HG03439 (cell line): ENCODE measurements at regions not wholly inside any gene's neighbourhood (a gene's known extent, or its start where the extent isn't known, plus 50 kb on each side); places are given as distances from the start of the nearest gene placed in this dataset.
"Not testable (repeated sequence)": the region's sequence is repeated elsewhere in the genome, so short reads cannot be mapped to it uniquely, and the experiment has no call there.

Experiments used
- ATAC-seq: cut with Tn5 transposase; IDR thresholded peaks from one replicate; pipeline ENCODE4 v1.9.1; 2021; ENCODE audit warnings: mild to moderate bottlenecking, moderate library complexity; ENCODE audit not compliant: unreplicated experiment

GRCh38 chr5:118220556-118221195, 767.7 kb downstream of the DTWD2 start:
- no peak for ATAC-seq

DNA sequence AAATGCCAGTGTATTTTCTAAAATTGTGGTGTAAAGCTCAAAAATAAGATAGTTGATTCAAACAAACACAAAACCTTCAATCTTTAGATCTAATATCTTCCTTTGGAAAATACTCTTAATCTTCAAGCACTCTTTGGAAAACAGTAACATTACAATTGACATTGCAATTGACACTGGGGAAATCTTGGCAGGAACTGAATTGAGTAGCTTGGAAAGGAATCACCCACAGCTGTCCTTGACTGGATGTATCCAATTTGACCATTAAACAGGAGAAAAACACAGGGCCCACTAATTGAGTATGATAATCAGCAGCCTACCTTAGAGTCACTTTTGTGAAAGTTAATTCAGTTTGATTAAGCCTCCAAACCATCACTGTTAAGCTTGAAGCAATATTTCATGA, 776.7 kb downstream of the DTWD2 start:
- no peak for ATAC-seq

DNA sequence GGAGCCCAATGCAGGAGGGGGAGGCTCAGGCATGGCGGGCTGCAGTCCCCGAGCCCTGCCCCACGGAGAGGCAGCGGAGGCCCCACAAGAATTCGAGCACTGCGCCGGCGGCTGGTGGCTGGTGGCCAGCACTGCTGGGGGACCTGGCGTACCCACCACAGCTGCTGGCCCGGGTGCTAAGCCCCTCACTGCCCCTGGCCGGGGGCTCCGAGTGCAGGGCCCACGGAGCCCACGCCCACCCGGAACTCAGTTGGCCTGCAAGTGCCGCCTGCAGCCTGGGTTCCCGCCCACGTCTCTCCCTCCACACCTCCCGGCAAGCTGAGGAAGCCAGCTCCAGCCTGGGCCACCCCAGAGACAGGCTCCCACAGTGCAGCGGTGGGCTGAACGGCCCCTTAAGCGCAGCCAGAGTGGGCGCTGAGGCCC, 780.3 kb downstream of the DTWD2 start:
- ATAC-seq, result no peak

- ATAC-seq, result no peak
Measured at GRCh38 chr5:118199801-118200200, 788.5 kb downstream of the DTWD2 start.

DNA sequence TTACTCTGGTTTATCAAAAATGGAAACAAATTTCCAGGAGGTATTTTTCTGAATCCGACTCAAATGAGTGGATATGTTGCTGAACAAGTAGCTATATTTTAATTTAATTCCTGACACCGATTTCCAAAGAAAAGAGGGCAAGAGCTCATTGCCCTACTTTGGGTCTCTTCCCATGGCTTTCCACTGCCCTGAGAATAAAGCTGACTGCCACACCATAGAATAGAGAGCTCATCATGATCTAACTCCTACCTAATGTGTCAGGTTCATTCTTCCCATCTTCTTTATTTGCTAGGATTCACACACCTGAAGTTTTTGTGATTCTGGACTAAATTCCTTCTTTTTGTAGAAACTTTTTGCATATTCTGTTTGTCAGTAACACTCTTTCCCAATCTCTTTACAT, 792.1 kb downstream of the DTWD2 start:
- ATAC-seq, result no peak

- no peak for ATAC-seq
Measured at GRCh38 chr5:118195211-118195610, 793.1 kb downstream of the DTWD2 start.

DNA sequence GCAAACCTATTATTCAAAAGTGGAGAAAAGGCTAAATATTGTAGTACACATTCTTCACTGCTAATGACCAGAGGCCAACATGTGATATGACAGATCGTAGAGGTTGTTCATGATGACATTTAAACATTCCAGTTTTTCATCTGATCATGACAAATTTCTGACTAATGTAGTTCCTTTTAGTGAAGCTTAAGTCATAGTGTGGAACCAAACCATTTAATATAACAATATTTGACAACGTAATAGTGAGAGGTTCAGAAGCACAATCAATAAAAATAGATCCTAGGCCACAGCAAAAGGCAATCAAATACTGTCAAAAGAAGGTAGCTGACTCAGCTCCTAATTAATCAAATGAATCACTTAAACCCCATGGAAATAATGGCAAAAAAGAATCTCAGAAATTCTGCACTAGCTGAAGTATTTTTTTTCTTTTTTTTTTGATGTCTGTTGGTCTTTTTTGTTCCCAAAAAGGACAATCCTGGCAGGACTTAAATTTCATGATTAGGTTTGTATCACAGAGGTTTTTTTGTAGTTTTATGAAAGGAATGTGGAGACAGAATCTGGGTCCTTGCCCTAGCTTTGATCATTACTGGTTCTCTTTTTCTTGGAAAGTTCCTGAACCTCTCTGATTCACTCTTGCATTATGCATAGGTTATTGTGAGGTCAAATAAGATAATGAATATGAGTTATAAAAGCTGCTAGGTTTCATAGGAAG, 795.0 kb downstream of the DTWD2 start:
- ATAC-seq, result no peak

- no peak for ATAC-seq
Measured at GRCh38 chr5:118185018-118185417, 803.3 kb downstream of the DTWD2 start.

GRCh38 chr5:118176146-118176545, 812.2 kb downstream of the DTWD2 start:
- no peak for ATAC-seq

- no peak for ATAC-seq
Measured at GRCh38 chr5:118174671-118175070, 813.7 kb downstream of the DTWD2 start.

DNA sequence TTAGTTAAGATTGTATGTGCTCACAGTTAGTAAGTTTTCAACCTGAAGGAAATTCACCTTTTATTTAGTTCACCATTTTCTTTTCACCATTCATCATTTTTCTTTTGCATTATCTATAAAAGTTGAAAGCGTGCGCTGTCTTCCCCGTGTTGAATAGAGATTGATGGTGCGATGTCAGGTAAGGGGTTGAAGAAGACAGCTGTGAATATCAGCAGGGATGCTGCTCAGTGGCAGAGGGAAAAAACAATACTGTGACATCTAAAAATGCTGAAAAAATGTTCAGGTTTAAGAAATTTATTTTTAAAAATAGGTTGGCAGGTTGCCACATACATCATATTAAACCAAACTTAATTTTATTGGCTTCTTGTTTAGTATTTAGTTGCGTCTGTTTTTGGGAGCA, 815.0 kb downstream of the DTWD2 start:
- ATAC-seq, result no peak

GRCh38 chr5:118165619-118166018, 822.7 kb downstream of the DTWD2 start:
- no peak for ATAC-seq

- ATAC-seq, result no peak
Measured at GRCh38 chr5:118156181-118156580, 832.2 kb downstream of the DTWD2 start.

DNA sequence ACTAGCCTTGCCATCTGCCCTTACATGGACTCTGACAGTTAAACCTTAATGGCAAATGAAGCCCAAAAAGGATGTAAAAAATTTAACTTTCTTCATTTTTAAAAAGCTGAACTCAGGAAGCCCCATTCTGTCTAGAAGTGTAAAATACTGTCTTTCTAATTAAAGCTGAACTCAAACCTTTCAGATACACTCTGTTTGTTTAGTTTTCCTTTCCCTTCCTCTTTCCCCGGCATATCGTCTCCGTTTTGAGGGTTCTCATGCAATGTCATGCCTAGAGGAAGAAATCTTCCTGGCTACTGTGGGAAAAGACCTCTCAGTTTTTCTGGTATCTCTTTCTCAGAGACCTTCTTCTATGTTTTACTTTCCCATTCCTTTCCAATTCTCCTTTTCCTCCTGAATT, 841.5 kb downstream of the DTWD2 start:
- ATAC-seq, result no peak

DNA sequence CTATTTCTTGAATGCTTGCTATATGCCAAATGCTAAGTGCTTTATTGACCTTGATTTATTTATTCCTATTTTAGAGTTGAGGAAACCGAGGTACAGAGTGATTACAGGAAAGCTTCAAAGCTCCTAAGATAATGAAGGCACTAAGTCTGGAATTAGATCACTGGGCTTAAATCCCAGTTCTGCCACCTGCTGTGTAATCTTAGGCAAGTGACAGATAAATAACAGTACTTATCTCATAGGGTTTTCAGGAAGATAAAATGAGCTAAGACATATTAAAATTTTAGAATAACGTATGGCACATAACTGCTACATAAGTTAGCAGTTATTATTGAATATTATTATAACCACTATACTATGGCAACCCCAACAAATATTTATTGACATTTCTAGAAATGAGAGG, 843.8 kb downstream of the DTWD2 start:
- no peak for ATAC-seq

DNA sequence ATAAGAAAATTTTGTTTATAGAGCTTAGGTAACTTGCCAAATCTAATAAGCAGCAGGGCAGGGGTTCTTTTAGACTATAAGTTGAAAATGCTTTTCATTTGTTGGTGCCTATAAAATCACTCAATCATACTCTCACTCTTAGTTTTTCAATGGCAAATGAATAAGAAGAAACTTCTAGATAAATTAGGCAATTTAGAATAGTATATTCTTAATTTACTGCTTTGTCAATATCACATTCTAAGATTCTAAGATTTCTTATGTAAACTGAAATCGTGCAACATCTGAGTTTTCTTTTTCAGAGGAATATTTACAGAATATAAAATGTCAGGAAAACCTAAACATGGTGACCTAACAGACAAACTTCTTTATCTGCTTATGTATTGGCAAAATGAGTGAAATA, 849.0 kb downstream of the DTWD2 start:
- no peak for ATAC-seq

DNA sequence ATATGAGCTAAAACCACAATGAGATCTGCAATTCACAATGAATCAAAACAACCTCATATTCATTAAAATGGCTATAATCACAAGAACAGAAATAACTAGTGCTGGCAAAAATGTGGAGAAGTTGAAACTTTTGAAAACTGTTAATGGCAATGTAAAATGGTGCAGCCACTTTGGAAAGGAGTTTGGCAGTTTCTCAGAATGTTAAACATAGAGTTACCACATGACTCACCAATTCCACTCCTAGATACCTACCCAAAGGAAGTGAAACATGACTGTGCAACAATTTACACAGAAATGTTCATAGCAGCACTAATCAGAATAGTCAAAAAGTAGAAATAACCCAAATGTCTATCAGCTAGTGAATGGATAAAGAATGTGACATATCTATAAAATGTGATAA, 862.2 kb downstream of the DTWD2 start:
- ATAC-seq, result no peak

GRCh38 chr5:118125687-118126086, 862.7 kb downstream of the DTWD2 start:
- ATAC-seq, result no peak

GRCh38 chr5:118121258-118121657, 867.1 kb downstream of the DTWD2 start:
- no peak for ATAC-seq

- no peak for ATAC-seq
Measured at GRCh38 chr5:118115791-118116190, 872.6 kb downstream of the DTWD2 start.

DNA sequence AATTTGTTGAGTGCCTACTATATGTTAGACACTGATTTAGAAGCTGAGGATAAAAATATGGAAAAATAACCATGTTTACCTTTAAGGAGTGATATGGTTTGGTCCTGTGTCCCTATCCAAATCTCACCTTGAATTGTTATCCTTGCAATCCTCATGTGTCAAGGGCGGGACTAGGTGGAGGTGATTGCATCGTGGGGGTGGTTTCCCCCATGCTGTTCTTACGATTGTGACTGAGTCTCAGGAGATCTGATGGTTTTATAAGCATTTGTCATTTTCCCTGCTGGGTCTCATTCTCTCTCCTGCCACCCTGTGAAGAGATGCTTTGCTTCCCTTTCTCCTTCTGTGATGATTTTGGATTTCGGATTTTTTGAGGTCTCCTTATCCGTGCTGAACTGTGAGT, 876.4 kb downstream of the DTWD2 start:
- ATAC-seq, result no peak

GRCh38 chr5:118107246-118107645, 881.1 kb downstream of the DTWD2 start:
- ATAC-seq, result not testable (repeated sequence)

GRCh38 chr5:118098716-118099115, 889.6 kb downstream of the DTWD2 start:
- no peak for ATAC-seq
